Mammary epithelial cell (primary cell): ENCODE measurements at regions not wholly inside any gene's neighbourhood (a gene's known extent, or its start where the extent isn't known, plus 50 kb on each side); places are given as distances from the start of the nearest gene placed in this dataset.

ENCODE experiments used
- CTCF ChIP-seq, 2 donors: IDR thresholded peaks in 1 of 2; conservative IDR thresholded peaks in 1 of 2; 2 replicates each; pipeline ENCODE4 v1.5.1; 2011 to 2012; ENCODE audit warnings: inconsistent platforms in 2 of 2, low read length in 2 of 2, mild to moderate bottlenecking in 2 of 2, control low read depth in 1 of 2, low read depth in 1 of 2; ENCODE audit not compliant: insufficient read depth in 1 of 2; ENCODE audit errors: extremely low read depth in 1 of 2
- EZH2 ChIP-seq: IDR thresholded peaks from 2 replicates; pipeline ENCODE4 v1.6.1; 2012; ENCODE audit warnings: low read length, inconsistent platforms, borderline replicate concordance

GRCh38 chr3:113065336-113065735 is 74.6 kb downstream of the GTPBP8 start:
- TF ChIP-seq CTCF (conservative IDR thresholded peaks at IDR 0.05 in 1 of 2, IDR thresholded peaks at IDR 0.05 in 1 of 2; ENCODE audit: extremely low read depth in 1 of 2, insufficient read depth in 1 of 2, low read depth in 1 of 2, low read length in 2 of 2) (no peak), EZH2 (no peak)
